Stimulated activated CD4-positive, alpha-beta T cell treated with anti-CD3 and anti-CD28 coated beads, Interleukin-15, amount 100 ng/mL, for 1 hour (primary cell): ENCODE measurements at regions not wholly inside any gene's neighbourhood (a gene's known extent, or its start where the extent isn't known, plus 50 kb on each side); places are given as distances from the start of the nearest gene placed in this dataset.

ENCODE experiments used
- DNase-seq, 2 donors: peaks; one replicate each; pipeline ENCODE4 v3.0.0-alpha.2; 2020; ENCODE audit warnings: low read depth in 1 of 2, low spot score in 1 of 2

- no peak for DNase-seq
These were observed 533.6 kb downstream of the RNF144B start for GRCh38 chr6:18920701-18921100.

- no peak for DNase-seq
These were observed 543.9 kb downstream of the RNF144B start for GRCh38 chr6:18931086-18931485.

- no peak for DNase-seq
These were observed 571.0 kb downstream of the RNF144B start for GRCh38 chr6:18958146-18958545.

- DNase-seq = no peak
These were observed 574.4 kb downstream of the RNF144B start for GRCh38 chr6:18961566-18961965.

GRCh38 chr6:18962361-18962905 is 575.3 kb downstream of the RNF144B start:
- no peak for DNase-seq

GRCh38 chr6:18963439-18963838 is 576.3 kb downstream of the RNF144B start:
- DNase-seq = no peak

GRCh38 chr6:18973251-18973650 is 586.1 kb downstream of the RNF144B start:
- DNase-seq = no peak

- no peak for DNase-seq
These were observed 588.9 kb downstream of the RNF144B start for GRCh38 chr6:18976091-18976490.

- no peak for DNase-seq
These were observed 589.8 kb downstream of the RNF144B start for GRCh38 chr6:18976966-18977365.

GRCh38 chr6:18978337-18979128 is 591.4 kb downstream of the RNF144B start:
- no peak for DNase-seq

- no peak for DNase-seq
These were observed 597.9 kb downstream of the RNF144B start for GRCh38 chr6:18985061-18985460.

- DNase-seq = no peak
These were observed 598.8 kb downstream of the RNF144B start for GRCh38 chr6:18985996-18986395.

GRCh38 chr6:18988636-18989035 is 601.5 kb downstream of the RNF144B start:
- no peak for DNase-seq

- DNase-seq = peak in 1 of 2 donors; percentile 1
These were observed 603.2 kb downstream of the RNF144B start for GRCh38 chr6:18990059-18990978.

- no peak for DNase-seq
These were observed 610.3 kb downstream of the RNF144B start for GRCh38 chr6:18997375-18997826.

- no peak for DNase-seq
These were observed 615.9 kb downstream of the RNF144B start for GRCh38 chr6:19002976-19003560.

- no peak for DNase-seq
These were observed 617.0 kb downstream of the RNF144B start for GRCh38 chr6:19004176-19004575.

- no peak for DNase-seq
These were observed 622.6 kb downstream of the RNF144B start for GRCh38 chr6:19009769-19010168.

- DNase-seq = no peak
These were observed 626.0 kb downstream of the RNF144B start for GRCh38 chr6:19013026-19013705.

- no peak for DNase-seq
These were observed 637.6 kb downstream of the RNF144B start for GRCh38 chr6:19024737-19025136.

- DNase-seq = no peak
These were observed 641.1 kb downstream of the RNF144B start for GRCh38 chr6:19028201-19028600.
